GM12892 (cell line): ENCODE measurements at regions not wholly inside any gene's neighbourhood (a gene's known extent, or its start where the extent isn't known, plus 50 kb on each side); places are given as distances from the start of the nearest gene placed in this dataset.

Source experiments
- POLR2A ChIP-seq: IDR thresholded peaks from 2 replicates; pipeline ENCODE4 v1.6.1; 2011; ENCODE audit warnings: low read depth, low read length, control low read depth
- POLR2AphosphoS5 ChIP-seq: IDR thresholded peaks from 2 replicates; pipeline ENCODE4 v1.6.1; 2011; ENCODE audit warnings: low read depth, low read length, control low read depth
- TAF1 ChIP-seq: IDR thresholded peaks from 2 replicates; pipeline ENCODE4 v1.6.1; 2011; ENCODE audit warnings: low read depth, mild to moderate bottlenecking, control low read depth, low read length, borderline replicate concordance

GRCh38 chr11:115860246-115860645 lies 356.0 kb upstream of the CADM1 start:
- TF ChIP-seq POLR2AphosphoS5 (no peak), POLR2A (no peak), TAF1 (no peak)
